MCF 10A (cell line): ENCODE measurements at regions not wholly inside any gene's neighbourhood (a gene's known extent, or its start where the extent isn't known, plus 50 kb on each side); places are given as distances from the start of the nearest gene placed in this dataset.

ENCODE experiments used
- BruUV-seq: library from RNA; stranded (reverse); fragments of 400-500 nt; replicated peaks from 2 replicates; lab custom pipeline; 2021; lab: Mats Ljungman, UMichigan
- CTCF ChIA-PET: fragments of 300-600 bp; sonication (Branson Sonifier 250); formaldehyde crosslinking; extraction: SDS; loops from one replicate; lab custom pipeline; 2021; ENCODE audit warnings: antibody characterized with exemption, inconsistent platforms; lab: Yijun Ruan, JAX
- POLR2A ChIA-PET: fragments of 300-600, 350-650 bp; sonication (Branson Sonifier 250); formaldehyde crosslinking; extraction: SDS; loops from one replicate; lab custom pipeline; 2020; ENCODE audit warnings: antibody characterized with exemption, inconsistent platforms; lab: Yijun Ruan, JAX
- DNase-seq: peaks from one replicate; pipeline ENCODE4 v3.0.0-alpha.2; 2018; ENCODE audit not compliant: unreplicated experiment
- H3K27ac Mint-ChIP-seq: one replicate; pipeline ENCODE4 v1.8.0; 2022; ENCODE audit warnings: mild to moderate bottlenecking, low read depth, mixed read lengths; ENCODE audit not compliant: unreplicated experiment
- H3K27me3 Mint-ChIP-seq: one replicate; pipeline ENCODE4 v1.8.0; 2022; ENCODE audit warnings: mixed read lengths; ENCODE audit not compliant: insufficient read depth, unreplicated experiment
- H3K36me3 Mint-ChIP-seq: one replicate; pipeline ENCODE4 v1.8.0; 2022; ENCODE audit warnings: mild to moderate bottlenecking, moderate library complexity, mixed read lengths; ENCODE audit not compliant: insufficient read depth, unreplicated experiment
- H3K4me1 Mint-ChIP-seq: one replicate; pipeline ENCODE4 v1.8.0; 2022; ENCODE audit warnings: mixed read lengths; ENCODE audit not compliant: insufficient read depth, unreplicated experiment
- H3K4me3 Mint-ChIP-seq: one replicate; pipeline ENCODE4 v1.8.0; 2022; ENCODE audit warnings: mild to moderate bottlenecking, moderate library complexity, mixed read lengths; ENCODE audit not compliant: unreplicated experiment
- H3K9me3 Mint-ChIP-seq: one replicate; pipeline ENCODE4 v1.8.0; 2022; ENCODE audit warnings: mixed read lengths; ENCODE audit not compliant: unreplicated experiment
- CTCF ChIP-seq: fragments of 200-600 bp; IDR thresholded peaks from one replicate; pipeline ENCODE4 v1.8.0; 2022; ENCODE audit warnings: antibody characterized with exemption, mild to moderate bottlenecking; ENCODE audit not compliant: unreplicated experiment
- intact Hi-C: fragments of 100-400 bp; cut with micrococcal nuclease; formaldehyde crosslinking; loops from 2 replicates; pipeline ENCODE4 v1.14.1; 2022

DNA sequence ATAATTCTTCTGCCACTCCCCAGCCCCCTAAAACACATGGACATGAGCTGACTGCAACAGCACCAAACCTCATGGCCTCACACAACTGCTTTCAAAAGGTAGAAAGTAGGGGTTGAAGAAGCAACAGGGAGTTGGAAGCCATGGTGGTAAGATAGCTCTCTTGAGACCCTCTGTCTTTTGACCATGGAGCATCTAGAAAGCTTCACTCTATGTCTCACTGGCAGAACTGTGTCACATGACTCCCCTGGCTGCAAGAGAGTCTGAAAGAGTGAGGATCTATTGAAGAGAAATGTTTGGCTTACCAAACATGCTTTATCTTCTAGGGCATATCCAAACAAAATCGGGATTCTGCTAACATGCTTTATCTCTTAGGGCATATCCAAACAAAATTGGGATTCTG is 142.9 kb upstream of the WSCD2 start:
- intact Hi-C loops = no loop called here
- BruUV-seq = no TSS peak
- Mint-ChIP-seq H3K4me3 (no peak overlapping the region), H3K36me3 (no peaks in the 10 kb centered on the region), H3K4me1 (no peaks in the 10 kb centered on the region), H3K27me3 (no peaks in the 10 kb centered on the region), H3K9me3 (no peaks in the 10 kb centered on the region), H3K27ac (no peak overlapping the region)
- POLR2A ChIA-PET = no interaction called here
- TF ChIP-seq CTCF = no peak
- no peak for DNase-seq
- CTCF ChIA-PET = no interaction called here

- ChIA-PET CTCF (interaction anchor here (0.8 to 5.3 kb wide), 16 partner anchors 9 to 625 kb away, joined by 3 to 59 read pairs (median 4); no protein-coding TSS in a partner anchor), POLR2A (no interaction called here)
- Mint-ChIP-seq H3K36me3 (no peaks in the 10 kb centered on the region), H3K4me1 (no peaks in the 10 kb centered on the region), H3K4me3 (no peak overlapping the region), H3K27me3 (no peaks in the 10 kb centered on the region), H3K9me3 (no peaks in the 10 kb centered on the region), H3K27ac (no peak overlapping the region)
- peak; percentile 38 for TF ChIP-seq CTCF
- no TSS peak for BruUV-seq
- intact Hi-C loops = loop anchor here (1.0 to 5.0 kb wide), 2 partner anchors 522 to 1102 kb away; partner anchors contain the start of gene ALKBH2
- DNase-seq = peak; percentile 51
Measured at GRCh38 chr12:107990325-107990724, 138.8 kb upstream of the WSCD2 start.

GRCh38 chr12:107992029-107992428 is 137.1 kb upstream of the WSCD2 start:
- H3K36me3 Mint-ChIP-seq = no peaks in the 10 kb centered on the region
- intact Hi-C loops = loop anchor here (5.0 kb wide), 1 partner anchor 1100 kb away; the partner anchor contains the start of gene ALKBH2
- ChIA-PET CTCF (interaction anchor here (0.6 to 5.3 kb wide), 15 partner anchors 13 to 626 kb away, joined by 3 to 59 read pairs (median 4); no protein-coding TSS in a partner anchor), POLR2A (no interaction called here)
- DNase-seq = no peak
- no peaks in the 10 kb centered on the region for H3K4me1 Mint-ChIP-seq
- no peak overlapping the region for H3K4me3 Mint-ChIP-seq
- H3K27ac Mint-ChIP-seq = no peak overlapping the region
- no peak for TF ChIP-seq CTCF
- BruUV-seq = no TSS peak
- H3K27me3 Mint-ChIP-seq = peaks cover 7% of the 10 kb centered on the region
- H3K9me3 Mint-ChIP-seq = no peaks in the 10 kb centered on the region

DNA sequence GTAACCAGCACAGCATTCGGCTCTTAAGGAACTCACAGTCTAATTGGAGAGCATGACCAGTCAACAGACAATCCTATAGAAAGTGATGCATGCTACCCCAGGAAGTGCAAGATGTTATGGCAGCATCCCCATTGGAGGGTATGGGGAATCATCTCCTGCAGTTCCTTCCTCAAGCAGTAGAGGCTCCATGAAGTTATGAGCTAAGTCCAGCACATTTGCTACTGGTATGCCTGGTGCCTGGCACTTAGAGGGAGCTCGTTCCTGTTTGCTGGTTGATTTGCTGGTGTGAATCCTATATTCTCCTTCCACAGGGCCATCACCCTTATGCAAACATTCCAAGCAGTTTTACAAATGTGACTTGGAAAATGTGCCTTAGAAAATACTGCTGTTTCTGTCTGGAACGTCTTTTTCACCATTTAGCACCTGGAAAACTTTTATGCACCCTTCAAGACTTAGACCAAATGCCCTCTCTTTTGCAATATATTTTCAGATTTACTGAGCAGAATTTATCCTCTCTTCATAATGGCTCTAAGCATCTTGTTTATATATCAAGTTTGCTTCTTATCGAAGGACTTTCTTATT is 136.1 kb upstream of the WSCD2 start:
- H3K4me1 Mint-ChIP-seq = no peaks in the 10 kb centered on the region
- no peaks in the 10 kb centered on the region for H3K36me3 Mint-ChIP-seq
- H3K27ac Mint-ChIP-seq = no peak overlapping the region
- no peaks in the 10 kb centered on the region for H3K9me3 Mint-ChIP-seq
- ChIA-PET POLR2A (no interaction called here), CTCF (interaction anchor here (0.6 to 5.3 kb wide), 12 partner anchors 14 to 1675 kb away, joined by 3 to 59 read pairs (median 4); no protein-coding TSS in a partner anchor)
- peak; percentile 55 for DNase-seq
- peak; percentile 39 for TF ChIP-seq CTCF
- BruUV-seq = no TSS peak
- H3K4me3 Mint-ChIP-seq = no peak overlapping the region
- peaks cover 12% of the 10 kb centered on the region for H3K27me3 Mint-ChIP-seq
- intact Hi-C loops = loop anchor here (1.0 to 5.0 kb wide), 2 partner anchors 464 to 1099 kb away; partner anchors contain the start of gene ALKBH2
